ENCODE measurements at regions not wholly inside any gene's neighbourhood (a gene's known extent, or its start where the extent isn't known, plus 50 kb on each side); places are given as distances from the start of the nearest gene placed in this dataset.

DNA sequence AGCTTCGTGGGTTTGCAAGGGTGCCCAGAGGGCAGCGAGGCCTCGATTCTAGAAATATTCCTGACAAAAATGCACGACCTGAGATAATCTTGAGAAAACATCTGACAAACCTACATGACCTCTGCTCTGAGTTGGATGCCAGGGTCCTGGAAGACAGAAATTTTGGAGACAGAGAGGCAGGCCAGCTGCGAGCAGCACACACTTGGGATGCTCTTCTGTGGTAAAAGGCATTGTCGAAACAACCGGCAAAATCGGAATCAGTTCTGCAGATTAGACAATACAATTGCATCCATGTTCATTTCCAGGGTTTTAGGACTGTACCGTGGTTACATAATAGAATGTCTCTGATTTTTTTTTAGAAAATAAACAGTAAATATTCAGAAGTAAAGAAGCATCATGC, 74.2 kb downstream of the GADD45G start:
- TF ChIP-seq SUZ12 (IDR thresholded peaks at IDR 0.05; ENCODE audit: extremely low read depth, insufficient read depth, insufficient read length) (no peak), YY1 (IDR thresholded peaks at IDR 0.05; ENCODE audit: insufficient read depth, insufficient read length) (no peak), ZNF274 (IDR thresholded peaks at IDR 0.05; ENCODE audit: low read depth, low read length) (no peak)
